HG03095 (cell line): ENCODE measurements at regions not wholly inside any gene's neighbourhood (a gene's known extent, or its start where the extent isn't known, plus 50 kb on each side); places are given as distances from the start of the nearest gene placed in this dataset.

ENCODE experiments used
- ATAC-seq: cut with Tn5 transposase; IDR thresholded peaks from one replicate; pipeline ENCODE4 v1.9.1; 2021; ENCODE audit warnings: moderate library complexity; ENCODE audit not compliant: unreplicated experiment

DNA sequence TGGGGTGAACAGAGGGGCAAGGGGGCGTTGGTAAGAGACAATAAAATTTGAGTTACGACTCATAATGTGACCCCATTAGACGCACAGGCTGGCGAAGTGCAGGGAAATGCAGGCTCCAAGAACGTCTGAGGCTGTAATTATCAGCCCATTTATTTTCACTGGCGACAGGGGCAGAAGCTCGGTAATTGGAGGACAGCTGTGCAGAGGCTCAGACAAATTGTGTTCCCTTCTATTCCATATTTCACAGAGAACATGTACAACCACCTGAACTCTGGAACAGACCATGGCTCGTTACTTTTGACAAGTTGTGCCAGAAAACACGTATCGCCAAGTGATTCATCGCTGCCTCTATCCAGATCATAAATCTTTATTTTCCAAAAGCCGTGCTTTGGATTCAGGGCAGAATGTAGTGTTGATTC lies 137.3 kb upstream of the FRMD4A start:
- ATAC-seq = no peak

DNA sequence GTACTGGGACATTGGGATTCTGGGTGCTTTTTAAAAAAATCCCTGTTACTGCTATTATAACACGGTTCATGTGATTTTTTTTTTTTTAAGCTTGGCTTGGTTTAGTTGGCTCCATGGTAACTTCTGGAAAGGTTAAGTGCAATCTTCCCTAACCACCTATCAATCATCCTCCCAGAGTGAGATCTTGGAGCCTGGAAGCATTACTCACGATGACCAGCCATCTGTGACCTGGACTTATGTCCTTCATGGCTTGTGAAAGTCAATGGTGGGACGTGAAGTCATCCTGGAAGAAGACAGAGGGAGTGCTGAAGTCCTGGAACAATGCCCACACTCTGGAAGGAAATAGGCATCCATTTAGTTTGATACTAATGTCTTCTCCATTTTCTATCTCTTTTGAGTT lies 135.5 kb upstream of the FRMD4A start:
- ATAC-seq = no peak

DNA sequence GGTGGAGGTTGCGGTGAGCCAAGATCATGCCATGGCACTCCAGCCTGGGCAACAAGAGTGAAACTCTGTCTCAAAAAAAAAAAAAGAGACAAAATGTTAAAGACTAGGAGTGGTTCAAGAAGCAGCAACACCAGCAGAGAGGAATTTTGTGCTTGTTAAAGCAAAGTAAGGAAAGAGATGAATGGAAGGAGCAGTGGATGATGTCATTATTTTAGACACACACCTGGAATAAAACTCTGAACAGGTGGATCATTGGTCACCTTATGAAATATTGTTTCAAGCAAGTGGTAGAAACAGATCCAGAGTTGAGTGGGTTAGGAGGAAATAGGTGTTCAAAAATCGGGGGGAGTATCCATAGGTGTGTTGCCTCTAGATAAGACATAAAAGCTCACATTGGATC lies 129.7 kb upstream of the FRMD4A start:
- ATAC-seq = no peak

DNA sequence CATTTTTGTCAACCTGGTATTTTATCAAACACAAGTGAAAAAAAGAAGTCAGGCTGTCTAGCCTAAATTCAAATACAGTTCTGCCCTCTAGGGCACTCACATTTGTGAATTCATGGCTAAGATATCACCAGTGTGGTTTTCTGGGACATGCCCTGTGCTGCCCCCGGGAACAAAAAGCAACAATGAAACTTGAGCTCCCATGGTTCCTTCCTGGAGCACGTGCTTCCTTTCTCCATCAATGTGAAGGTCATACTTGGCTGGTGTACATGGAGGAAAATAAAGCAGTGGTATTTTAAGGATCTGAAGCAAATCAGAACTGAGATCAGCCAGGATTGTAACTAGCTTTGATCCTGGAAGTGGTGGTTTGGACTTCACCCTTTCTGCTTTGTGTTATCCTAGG lies 128.9 kb upstream of the FRMD4A start:
- ATAC-seq = no peak

DNA sequence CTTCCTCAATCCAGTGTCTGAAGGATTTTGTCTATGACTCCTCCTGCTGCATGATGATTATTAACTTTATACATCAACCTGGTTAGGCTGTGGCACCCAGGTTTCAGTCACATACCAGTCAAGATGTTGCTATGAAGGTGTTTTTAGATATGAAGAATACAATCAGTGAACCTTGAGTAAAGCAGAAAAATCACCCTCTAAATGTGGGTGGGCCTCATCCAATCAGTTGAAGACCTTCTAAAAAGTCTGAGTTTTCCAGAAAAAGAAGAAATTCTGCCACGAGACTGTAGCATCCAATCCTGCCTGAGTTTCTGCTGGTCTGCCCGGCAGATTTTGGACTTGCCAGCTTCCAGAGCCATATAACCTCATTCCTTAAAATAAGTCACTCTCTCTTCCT lies 126.1 kb upstream of the FRMD4A start:
- no peak for ATAC-seq

DNA sequence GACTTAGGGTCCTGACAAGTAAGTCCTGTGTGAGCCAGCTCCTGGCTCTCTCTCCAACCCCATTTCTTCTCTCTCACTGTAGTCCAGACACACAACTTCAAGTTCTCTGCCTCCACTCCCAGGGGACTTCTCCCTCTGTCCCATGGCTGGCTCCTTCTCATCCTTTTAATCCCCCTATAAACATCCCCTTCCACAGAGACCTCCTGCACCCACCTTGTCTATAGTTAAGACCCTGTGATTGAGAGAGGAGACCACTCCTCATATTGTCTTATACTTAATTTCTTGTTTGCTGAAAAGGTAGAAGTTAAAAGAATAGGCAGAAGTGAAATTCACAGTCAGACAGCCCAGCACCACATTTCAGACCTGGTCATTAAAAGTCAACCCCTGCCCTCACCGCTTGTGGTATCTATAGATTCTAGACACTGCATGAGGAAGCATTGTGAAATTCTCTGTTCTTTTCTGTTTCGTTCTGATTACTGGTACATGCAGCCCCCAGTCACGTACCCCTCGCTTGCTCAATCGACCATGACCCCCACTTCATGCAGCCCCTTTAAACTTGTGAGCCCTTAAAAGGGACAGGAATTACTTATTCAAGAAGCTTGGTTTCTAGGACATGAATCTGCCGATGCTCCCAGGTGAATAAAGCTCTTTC lies 125.6 kb upstream of the FRMD4A start:
- ATAC-seq = peak; percentile 89

DNA sequence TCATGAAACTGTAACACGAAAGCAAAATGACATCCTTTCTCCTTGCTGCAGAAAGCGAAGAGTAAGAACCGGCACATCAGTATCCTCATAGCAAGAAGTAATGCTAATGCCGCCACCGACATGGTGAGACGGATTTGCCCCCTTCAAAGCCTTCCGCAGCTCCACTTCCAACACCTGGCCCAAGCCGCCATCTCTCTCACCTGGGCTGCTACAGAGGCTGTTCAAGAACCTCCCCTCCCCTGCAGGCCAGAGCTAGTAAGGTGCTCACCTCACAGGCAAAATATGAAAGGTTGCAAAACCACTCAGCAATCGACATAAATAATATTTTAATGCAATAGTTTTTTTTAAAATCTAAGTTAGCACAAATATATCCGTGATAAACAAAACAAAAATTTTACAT lies 123.9 kb upstream of the FRMD4A start:
- no peak for ATAC-seq

DNA sequence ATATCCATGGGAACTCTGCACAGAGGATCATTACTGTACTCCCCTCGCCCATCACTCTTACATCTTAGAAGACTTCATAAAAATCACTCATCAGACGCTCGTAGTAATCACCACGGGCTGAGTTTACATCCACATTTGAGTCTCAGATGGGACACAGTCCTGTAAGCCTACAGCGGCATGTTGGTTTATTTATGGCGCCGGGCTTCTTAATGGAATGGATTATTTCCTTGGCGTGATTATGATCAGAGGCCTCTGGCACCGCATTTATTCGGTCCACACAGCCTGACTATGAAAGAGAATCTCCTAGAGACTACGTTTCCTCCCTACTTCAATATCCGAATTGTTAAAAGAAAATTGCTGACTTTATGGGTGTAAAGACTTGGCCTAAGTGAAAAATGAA lies 123.5 kb upstream of the FRMD4A start:
- no peak for ATAC-seq

DNA sequence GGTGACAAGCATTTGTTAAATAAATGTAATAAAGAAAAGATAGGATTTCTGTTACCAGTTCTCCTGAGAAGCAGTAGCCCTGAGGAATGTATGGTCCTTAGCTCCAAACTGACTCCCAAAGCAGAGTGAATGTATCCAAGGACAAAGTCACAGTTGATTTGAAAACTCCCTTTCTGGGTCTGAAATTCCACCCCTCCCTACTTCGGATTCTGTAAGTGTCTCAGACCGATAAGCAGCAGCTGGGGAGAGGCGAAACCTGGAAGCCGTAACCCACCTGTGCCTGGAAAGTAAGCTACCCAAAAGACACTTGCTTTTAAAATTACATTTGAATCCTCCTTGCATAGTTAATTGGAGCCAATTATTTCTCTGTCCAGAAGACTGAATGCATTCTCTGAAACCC lies 122.9 kb upstream of the FRMD4A start:
- ATAC-seq = no peak

DNA sequence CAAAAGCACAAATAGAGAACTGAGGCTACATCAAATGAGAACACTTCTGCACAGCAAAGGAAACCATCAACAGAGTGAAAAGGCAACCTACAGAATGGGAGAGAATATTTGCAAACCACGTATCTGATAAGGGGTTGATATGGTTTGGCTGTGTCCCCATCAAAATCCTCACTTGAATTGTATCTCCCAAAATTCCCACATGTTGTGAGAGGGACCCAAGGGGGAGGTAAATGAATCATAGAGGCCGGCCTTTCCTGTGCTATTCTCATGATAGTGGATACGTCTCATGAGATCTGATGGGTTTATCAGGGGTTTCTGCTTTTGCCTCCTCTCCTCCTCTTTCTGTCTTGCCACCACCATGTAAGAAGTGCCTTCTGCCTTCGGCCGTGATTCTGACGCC lies 120.6 kb upstream of the FRMD4A start:
- ATAC-seq = no peak

DNA sequence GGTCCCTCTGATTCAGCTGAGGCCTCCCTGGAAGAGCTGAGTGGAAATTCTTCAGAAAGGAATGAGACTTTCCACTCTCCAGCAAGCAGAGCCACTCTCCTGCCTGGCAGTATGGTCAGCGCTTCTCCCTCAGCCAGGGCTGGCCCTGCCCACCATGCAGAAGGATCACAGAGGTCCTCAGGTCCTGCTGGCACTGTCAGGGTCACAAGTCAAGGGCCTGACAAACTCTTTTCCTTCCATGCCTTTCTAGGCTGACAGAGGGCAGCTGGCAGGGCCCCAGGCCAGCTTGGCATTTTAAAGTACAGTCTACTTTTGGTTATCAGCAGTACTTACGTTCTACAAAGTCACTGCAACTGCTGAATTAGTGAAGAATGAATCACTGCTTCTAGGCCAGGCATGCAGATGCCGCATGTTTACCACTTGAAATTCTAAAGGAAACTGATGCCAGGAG lies 119.3 kb upstream of the FRMD4A start:
- no peak for ATAC-seq

DNA sequence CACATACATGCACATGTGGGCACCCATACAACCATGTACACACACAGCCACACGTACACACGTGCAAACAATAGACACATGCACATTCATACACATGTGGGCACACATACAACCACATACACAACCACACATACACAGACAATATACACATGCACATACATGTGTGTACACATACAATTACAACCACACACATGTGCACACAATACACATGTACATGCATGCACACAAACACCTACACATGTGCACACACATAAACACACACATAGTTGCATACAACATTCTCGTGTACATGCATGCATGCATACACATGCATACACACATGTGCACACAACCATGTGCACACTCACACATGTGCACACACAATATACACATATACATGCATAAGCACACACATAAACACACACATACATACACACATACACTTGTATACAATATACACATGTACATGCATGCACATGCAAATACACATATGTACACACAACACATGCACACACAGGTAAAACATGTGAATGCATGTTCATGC lies 118.6 kb upstream of the FRMD4A start:
- no peak for ATAC-seq

DNA sequence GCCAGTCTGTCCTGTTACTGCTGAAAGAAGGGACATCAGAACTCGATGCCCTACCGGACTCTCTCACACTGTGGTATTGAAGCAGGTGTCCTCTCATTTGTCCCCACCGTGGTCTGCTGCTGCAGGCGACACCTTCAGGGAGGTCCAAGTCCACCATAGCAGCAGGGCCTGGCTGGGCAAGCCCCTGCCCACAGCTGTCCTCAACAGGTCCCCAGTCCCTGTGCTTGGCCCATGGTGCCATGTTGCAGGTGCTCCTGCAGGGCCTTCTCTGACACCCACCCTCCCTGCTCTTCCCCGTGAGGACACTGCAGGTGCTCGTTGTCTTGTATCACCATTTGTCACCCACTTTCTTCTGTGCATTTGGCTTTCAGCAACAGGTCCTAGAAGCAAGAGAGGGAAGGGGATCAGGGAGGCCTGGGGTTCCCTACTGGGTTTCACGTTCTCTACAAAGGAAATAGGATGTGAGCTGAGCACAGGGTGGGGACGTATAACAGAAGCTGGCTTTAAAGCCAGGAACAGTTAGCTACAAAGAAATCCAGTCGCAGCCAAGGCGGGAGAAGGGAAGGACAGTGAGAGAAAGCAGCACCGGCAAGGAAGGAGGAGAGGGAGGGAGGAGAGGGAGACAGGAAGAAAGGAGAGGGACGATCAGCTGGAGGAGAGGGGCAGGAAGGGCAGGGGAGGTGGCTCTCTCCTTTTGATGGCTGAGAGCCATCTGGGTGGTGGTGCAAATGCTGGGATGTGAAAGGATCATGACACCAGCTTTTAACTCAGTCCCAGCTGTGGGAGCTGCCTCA lies 117.7 kb upstream of the FRMD4A start:
- no peak for ATAC-seq

DNA sequence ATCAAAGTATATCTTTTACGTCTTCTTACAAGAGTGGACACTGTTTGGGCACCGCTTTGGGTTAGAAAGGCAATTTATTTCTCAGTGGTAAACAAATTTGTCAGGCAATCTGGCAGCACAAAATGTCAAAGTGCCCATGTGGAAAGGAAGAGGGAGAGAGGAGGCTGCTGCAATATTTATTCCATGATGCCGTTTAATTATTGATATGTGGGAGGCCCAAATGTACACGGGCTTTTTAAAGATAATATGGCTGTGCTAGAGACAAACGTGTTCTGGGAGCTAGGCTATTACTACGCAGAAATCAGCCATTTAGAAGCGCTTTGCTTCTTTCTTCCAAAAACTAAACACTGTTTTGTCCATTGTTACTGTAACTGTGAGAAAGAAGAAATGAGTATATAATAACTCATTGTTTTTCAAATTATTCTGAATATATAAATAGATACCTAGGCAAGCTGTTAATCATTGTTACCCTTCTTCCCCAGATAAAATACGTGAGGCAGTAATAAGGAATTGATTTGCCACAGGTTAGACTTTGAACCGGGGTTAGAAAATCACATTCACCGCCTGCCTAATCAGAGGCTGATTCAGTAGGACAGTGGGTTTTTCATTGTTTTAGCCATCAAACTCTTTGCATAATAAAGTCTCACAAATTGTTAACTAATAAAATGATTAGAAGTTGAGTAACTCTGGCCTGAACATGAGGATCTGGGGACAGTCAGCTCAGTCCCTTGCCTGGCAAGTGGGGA lies 116.5 kb upstream of the FRMD4A start:
- ATAC-seq = no peak

DNA sequence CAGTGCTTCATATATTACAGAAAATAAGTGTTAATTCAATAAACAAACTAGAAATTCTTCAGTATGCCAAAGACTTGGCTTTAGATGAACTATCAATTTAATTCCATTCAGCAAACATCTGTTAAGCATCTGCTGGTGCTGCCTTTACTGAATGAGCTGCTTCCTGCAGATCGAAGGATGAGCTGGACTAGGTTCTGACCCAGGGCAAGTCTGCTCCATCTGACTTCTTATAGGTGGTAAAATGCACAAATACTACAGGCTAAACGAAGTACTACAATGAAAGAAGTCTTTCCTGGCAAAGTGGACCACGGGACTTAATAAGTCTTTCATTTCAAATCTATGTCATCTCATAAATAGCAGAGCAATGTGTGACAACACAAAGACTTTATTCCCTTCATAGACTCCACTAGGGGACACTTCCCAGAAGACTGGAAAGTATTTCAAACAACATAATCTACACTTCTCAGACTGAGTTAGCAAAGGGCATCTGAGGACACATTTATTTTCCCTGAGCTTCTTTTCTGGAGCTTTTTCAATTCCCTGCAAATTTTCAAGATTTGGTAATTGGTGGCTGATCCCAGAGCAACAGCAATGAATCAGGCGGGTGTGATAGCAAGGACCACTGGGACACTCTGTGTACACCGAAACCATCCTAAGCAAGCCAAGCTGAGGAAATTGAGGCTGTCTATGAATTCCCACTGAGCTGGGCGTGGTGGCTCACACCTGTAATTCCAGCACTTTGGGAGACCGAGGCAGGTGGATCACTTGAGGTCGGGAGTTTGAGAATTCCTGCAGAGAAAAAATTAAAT lies 108.9 kb upstream of the FRMD4A start:
- ATAC-seq = no peak

DNA sequence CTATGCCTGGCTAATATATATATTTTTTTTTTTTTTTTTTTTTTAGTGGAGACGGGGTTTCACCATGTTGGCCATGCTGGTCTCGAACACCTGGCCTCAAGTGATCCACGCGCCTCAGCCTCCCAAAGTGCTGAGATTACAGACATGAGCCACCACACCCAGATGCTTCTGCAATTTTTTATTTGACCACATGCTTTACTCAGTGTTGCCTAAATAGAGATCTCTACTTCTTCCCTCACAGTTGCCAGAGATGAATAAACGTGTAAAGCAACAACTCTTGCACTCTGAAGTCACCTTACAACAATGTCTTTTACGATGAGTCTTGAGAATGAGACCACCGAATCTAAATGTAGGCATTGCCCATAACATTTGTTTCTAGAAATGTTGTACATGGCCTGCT lies 107.9 kb upstream of the FRMD4A start:
- no peak for ATAC-seq

DNA sequence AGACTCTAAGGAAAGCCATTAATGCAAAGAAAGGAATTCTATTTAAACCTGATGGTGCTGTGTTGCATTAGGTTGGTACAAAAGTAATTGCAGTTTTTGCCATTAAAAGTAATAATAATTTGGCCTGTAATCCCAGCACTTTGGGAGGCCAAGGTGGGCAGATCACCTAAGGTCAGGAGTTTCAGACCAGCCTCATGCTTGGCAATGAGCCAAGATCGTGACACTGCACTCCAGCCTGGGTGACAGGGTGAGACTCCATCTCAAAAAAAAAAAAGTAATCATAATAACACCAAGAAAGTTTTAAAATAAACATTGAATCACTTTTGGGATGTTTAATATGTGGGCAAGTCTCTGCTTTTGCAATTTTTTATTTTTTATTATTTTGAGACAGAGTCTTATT lies 107.3 kb upstream of the FRMD4A start:
- no peak for ATAC-seq

DNA sequence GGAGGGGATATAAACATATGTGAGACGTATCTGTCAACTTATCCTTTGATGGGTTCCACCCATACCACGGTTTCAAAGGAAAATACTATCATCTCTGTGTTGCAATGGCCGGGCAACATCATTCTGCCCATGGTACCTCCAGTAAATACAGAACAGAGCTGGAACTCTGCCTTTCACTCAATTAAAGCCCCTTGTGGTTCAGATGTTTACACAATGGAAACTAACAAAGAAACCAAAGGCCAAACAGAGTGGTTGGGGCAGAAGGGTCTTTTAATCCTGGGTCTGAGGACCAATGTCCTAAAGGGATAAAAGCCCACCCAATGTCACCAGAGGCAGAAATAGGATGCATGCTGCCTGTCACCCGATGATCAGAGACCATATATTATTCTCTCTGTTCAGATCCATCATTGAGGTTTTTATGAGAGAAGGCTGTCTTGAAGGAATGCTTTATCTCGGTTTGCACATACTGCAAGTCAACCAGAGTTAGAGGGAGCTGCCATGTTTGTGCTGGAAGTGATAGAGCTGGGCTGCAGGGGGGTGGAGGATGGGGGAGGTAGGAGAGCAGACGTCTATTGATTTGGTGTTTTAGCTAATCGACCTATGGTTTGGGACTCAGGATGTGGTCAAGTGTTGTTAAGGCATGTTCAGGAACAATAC lies 105.4 kb upstream of the FRMD4A start:
- ATAC-seq = no peak

DNA sequence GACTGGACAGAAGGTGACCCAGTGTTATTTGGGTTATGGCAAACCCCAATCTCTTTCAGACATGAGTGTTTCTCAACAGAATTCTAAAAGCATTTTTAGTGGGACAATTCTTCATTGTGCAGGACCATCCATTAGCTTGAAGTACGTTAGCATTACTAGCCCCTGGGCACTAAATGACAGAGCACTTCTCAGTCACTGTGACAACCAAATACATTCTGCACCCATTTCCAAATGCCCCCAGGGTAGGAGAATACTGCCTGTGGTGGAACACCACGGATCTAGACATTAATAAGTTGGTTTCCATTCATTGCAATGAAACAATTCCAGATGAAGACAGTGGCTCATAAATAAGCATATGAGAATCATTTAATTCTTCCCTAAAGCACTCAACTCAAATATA lies 102.4 kb upstream of the FRMD4A start:
- ATAC-seq = no peak

DNA sequence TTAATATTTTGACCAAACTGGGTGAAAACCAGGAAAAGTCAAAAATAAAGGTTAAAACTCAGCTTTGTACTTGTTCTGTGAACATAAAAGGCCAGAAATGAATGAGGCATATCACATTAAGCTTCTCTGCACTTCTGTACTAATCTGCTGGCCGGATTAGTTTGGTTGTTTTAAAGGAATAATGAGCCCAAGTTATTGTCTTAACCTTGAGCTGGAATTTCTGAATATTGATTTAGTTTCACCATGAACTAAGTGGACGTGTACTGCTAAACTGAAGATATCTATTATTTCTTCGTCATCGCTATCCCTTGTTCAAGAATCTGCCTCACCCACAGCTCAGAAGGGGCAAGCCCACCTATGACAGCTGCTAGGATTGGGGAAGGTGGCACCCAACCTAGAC lies 101.1 kb upstream of the FRMD4A start:
- ATAC-seq = no peak
